Panc1 (cell line): ENCODE measurements at regions not wholly inside any gene's neighbourhood (a gene's known extent, or its start where the extent isn't known, plus 50 kb on each side); places are given as distances from the start of the nearest gene placed in this dataset.

Source experiments
- POLR2AphosphoS5 ChIP-seq: IDR thresholded peaks from 2 replicates; pipeline ENCODE4 v1.6.1; 2012; ENCODE audit warnings: mild to moderate bottlenecking, low read depth, low read length, moderate library complexity
- SIN3A ChIP-seq: IDR thresholded peaks from 2 replicates; pipeline ENCODE4 v1.6.1; 2012; ENCODE audit warnings: low read depth, mild to moderate bottlenecking, low read length, moderate library complexity, borderline replicate concordance; ENCODE audit not compliant: insufficient read depth
- TF ChIP-seq, protein P1 (sequence below): fragments of 450-650 bp; IDR thresholded peaks from 2 replicates; pipeline ENCODE4 v1.5.1; 2017; ENCODE audit warnings: mild to moderate bottlenecking
- TF ChIP-seq, protein P2 (sequence below), 2 experiments: IDR thresholded peaks; 2 replicates each; pipeline ENCODE4 v1.6.1; 2011 to 2012; ENCODE audit warnings: low read depth in 2 of 2, control low read depth in 1 of 2, low read length in 1 of 2, mild to moderate bottlenecking in 1 of 2, moderate library complexity in 1 of 2; ENCODE audit not compliant: insufficient read depth in 1 of 2

DNA sequence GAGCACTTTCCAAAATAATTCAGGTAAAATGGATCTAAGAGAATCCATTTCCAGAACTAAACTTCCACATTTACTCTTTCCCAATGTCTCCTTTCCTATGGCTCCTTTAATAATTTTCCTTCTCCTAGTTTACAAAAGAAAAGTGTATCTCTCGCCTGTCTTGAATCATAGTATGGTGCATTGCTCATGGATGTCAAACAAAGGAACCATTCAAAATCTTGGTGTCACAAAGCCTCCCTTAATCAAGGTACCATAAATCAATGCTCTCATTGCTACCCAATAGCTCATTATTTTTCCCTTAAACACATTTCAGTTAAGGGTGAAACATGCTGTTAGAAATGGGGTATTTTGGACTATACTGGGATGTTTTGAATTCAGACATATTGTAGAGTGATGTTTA, 57.6 kb upstream of the KCNMA1 start:
- TF ChIP-seq, protein P1, sequence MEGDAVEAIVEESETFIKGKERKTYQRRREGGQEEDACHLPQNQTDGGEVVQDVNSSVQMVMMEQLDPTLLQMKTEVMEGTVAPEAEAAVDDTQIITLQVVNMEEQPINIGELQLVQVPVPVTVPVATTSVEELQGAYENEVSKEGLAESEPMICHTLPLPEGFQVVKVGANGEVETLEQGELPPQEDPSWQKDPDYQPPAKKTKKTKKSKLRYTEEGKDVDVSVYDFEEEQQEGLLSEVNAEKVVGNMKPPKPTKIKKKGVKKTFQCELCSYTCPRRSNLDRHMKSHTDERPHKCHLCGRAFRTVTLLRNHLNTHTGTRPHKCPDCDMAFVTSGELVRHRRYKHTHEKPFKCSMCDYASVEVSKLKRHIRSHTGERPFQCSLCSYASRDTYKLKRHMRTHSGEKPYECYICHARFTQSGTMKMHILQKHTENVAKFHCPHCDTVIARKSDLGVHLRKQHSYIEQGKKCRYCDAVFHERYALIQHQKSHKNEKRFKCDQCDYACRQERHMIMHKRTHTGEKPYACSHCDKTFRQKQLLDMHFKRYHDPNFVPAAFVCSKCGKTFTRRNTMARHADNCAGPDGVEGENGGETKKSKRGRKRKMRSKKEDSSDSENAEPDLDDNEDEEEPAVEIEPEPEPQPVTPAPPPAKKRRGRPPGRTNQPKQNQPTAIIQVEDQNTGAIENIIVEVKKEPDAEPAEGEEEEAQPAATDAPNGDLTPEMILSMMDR = no peak
- TF ChIP-seq POLR2AphosphoS5 = no peak
- TF ChIP-seq SIN3A = no peak
- TF ChIP-seq, protein P2, sequence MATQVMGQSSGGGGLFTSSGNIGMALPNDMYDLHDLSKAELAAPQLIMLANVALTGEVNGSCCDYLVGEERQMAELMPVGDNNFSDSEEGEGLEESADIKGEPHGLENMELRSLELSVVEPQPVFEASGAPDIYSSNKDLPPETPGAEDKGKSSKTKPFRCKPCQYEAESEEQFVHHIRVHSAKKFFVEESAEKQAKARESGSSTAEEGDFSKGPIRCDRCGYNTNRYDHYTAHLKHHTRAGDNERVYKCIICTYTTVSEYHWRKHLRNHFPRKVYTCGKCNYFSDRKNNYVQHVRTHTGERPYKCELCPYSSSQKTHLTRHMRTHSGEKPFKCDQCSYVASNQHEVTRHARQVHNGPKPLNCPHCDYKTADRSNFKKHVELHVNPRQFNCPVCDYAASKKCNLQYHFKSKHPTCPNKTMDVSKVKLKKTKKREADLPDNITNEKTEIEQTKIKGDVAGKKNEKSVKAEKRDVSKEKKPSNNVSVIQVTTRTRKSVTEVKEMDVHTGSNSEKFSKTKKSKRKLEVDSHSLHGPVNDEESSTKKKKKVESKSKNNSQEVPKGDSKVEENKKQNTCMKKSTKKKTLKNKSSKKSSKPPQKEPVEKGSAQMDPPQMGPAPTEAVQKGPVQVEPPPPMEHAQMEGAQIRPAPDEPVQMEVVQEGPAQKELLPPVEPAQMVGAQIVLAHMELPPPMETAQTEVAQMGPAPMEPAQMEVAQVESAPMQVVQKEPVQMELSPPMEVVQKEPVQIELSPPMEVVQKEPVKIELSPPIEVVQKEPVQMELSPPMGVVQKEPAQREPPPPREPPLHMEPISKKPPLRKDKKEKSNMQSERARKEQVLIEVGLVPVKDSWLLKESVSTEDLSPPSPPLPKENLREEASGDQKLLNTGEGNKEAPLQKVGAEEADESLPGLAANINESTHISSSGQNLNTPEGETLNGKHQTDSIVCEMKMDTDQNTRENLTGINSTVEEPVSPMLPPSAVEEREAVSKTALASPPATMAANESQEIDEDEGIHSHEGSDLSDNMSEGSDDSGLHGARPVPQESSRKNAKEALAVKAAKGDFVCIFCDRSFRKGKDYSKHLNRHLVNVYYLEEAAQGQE (IDR thresholded peaks at IDR 0.05; ENCODE audit: insufficient read depth in 1 of 2, low read depth in 2 of 2, low read length in 1 of 2) = no peak
